A204.1 (cell line): ENCODE measurements at regions not wholly inside any gene's neighbourhood (a gene's known extent, or its start where the extent isn't known, plus 50 kb on each side); places are given as distances from the start of the nearest gene placed in this dataset.

Experiments used
- FAIRE-seq: peaks from 2 replicates; lab custom pipeline; 2012; peaks lifted over from hg19 to GRCh38; lab: Jason Lieb, UNC

- FAIRE-seq = no peak
Observed at GRCh38 chr21:16538936-16539440, 809.2 kb downstream of the USP25 start.

GRCh38 chr21:16540966-16541727 lies 811.4 kb downstream of the USP25 start:
- FAIRE-seq = no peak

GRCh38 chr21:16550118-16550517 lies 820.3 kb downstream of the USP25 start:
- no peak for FAIRE-seq

- FAIRE-seq = no peak
Observed at GRCh38 chr21:16550917-16551741, 821.3 kb downstream of the USP25 start.

DNA sequence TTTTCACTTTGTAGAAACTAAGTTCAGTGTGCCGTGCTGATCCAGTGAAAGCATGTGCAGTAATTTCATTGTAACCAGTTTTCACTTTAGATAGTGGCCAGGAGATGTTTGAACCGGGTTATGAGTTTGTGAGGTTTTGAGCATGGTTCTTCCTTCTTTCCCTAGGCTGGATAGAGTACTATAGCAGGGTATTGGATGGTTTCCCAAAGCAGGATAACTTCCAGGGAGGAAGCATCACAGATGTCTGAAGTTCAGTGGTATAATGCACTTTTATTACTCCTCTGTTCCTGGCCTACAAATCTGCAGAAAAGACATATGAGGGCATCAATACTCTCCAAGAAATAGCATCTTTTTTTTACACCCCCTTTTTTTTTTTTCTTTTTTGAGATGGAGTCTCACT lies 823.1 kb downstream of the USP25 start:
- FAIRE-seq = no peak

GRCh38 chr21:16554503-16554902 lies 824.7 kb downstream of the USP25 start:
- FAIRE-seq = no peak

- no peak for FAIRE-seq
Observed at GRCh38 chr21:16563116-16563515, 833.3 kb downstream of the USP25 start.

DNA sequence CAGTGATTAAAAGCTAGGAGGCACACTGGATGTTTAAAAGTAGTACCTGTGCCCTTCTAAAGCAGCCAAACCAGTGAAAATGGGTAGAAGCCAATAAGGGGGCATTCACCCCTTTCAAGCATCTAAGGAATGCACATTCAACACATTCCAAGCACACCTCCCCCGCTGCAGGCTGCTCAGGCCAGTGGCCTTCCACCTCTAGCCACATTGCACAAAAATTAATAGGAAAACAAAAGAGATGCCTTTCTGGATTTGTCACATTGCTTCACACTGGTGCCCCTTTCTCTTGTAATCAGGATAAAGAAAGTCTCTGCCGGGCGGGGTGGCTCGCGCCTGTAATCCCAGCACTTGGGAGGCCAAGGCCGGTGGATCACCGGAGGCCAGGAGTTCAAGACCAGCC lies 834.0 kb downstream of the USP25 start:
- no peak for FAIRE-seq

DNA sequence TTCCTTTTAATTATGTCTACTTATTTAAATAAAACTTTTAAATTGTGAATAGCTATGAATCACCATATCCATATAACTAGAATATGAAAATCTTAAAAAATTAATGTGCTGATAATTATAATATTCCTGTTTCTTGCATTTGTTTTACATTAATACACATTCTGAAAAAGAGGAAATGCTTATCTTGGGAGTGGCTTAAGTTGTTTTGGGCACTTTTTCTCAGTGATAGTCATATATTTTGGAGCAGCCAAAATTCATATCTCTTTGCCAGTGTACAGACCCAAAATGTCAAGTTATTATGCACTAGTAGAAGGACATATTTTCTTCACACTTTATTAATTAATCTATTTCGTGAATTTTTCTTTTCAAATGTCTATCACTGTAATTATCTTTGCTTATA lies 838.5 kb downstream of the USP25 start:
- FAIRE-seq = peak; percentile 34

- FAIRE-seq = no peak
Observed at GRCh38 chr21:16568661-16569060, 838.9 kb downstream of the USP25 start.

- FAIRE-seq = no peak
Observed at GRCh38 chr21:16569679-16570078, 839.9 kb downstream of the USP25 start.

DNA sequence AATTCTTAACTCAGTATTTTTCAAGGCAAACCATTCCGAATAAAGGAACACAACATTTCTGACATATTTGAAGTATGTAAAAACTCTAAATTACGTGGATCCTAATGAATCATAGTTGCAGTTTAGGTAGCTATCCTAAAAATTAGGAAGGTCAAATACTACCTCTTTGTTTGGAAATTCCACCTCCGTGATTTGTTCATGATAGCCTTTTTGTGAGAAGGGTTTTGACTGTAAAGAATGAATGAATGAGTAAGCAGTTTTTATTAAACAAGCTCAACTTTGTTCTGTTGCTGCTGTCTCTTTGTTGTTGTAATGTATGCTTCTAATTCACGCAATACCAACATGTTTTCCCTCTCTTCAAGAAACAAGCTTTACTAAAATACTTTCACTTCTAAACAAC lies 840.4 kb downstream of the USP25 start:
- peak; percentile 44 for FAIRE-seq

DNA sequence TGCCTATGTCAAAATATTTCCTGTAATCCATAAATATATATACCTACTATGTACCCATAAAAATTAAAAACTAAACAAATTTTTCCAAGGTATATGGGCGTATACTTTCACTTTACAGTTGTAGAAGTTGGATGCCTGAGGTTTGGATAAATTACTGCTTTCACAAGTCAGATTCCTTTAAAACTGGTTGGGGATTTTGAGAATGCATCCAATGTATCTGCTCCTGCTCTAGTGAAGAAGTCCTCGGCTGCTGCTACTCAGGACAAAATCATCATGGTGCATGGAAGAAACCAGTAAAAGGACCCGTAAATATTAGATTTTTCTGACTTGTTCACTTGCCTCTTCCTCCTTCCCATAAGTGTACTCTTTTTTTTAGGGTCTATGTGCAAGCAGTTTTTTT lies 841.1 kb downstream of the USP25 start:
- no peak for FAIRE-seq

GRCh38 chr21:16571594-16571993 lies 841.8 kb downstream of the USP25 start:
- no peak for FAIRE-seq

DNA sequence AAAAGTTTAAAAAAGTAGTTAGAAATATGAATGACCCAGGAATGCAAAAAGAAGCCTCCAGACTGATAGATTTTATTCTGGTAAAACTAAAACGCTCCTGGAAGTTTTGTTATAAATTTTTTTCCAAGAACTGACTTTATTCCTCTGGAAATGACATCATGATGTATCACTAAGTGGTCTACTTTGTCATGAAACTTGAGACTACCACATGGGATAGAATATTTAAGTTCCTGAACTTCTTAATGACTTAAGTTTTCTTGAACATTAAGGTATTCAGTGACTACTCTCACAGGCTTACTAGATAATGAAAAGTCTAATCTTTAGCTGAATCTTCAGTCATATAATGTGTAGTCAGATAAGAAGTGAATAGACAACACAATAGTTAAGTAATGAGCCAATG lies 842.2 kb downstream of the USP25 start:
- no peak for FAIRE-seq

GRCh38 chr21:16573578-16573977 lies 843.8 kb downstream of the USP25 start:
- FAIRE-seq = no peak

- no peak for FAIRE-seq
Observed at GRCh38 chr21:16577975-16578374, 848.2 kb downstream of the USP25 start.

DNA sequence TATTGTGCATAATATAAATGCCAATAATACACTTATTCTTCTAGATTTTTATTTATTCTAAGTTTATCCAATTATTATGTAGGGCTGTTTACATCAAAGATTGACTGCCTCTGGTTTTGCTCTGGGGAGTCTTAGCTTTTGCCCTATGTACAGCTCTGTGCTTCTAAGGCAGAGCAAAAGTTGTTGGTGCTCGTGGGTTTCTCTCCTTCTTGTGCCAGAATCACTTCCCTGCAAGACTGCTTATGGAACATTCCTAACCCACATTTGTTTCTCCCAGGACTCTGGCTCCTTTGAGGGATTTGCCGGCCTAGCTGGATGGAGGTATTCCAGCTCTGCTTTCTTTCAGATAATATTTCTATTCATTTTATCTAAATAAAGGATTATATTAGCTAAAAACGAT lies 849.1 kb downstream of the USP25 start:
- no peak for FAIRE-seq

- FAIRE-seq = no peak
Observed at GRCh38 chr21:16579538-16579937, 849.8 kb downstream of the USP25 start.

DNA sequence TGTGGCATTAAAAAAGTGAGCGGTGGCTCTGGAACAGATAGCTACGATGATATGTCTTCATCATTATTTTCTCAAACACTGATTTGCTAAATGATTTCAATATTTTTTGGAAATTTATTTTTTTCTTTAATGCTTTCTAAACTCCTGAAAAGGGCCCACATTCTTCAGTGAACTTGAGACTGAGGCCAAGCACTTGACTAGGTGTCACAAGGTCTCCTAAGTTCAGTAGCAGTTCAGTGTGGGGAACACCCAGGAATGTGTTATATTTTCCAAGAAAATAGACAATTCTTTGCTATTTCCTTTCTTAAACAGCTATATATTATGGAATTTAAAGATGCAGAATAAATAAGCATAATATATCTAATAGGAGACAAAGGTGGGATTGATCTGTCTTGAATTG lies 850.9 kb downstream of the USP25 start:
- FAIRE-seq = no peak

- no peak for FAIRE-seq
Observed at GRCh38 chr21:16583556-16583955, 853.8 kb downstream of the USP25 start.

- FAIRE-seq = no peak
Observed at GRCh38 chr21:16584756-16585155, 855.0 kb downstream of the USP25 start.

DNA sequence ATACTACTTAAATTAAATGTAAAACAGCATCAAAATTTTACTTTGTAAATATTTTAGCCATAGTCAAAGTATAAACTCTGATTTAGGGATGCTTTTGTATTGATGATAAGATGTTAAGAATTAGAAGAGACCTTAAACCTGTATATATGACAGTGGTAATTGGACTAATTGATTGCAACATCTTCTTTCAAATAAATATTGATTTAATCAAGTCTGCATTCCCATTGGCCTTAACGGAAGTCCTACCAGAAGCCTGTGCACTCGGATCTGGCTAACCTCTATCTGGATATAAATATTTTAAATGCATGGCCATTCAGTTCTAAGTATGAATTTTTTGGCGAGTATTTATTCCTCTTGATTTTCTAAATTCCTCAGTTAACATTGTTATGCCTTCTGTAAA lies 856.1 kb downstream of the USP25 start:
- peak; percentile 62 for FAIRE-seq
